Ishikawa (cell line): ENCODE measurements at regions not wholly inside any gene's neighbourhood (a gene's known extent, or its start where the extent isn't known, plus 50 kb on each side); places are given as distances from the start of the nearest gene placed in this dataset.

Experiments
- EGR1 ChIP-seq: IDR thresholded peaks from 2 replicates; pipeline ENCODE4 v1.6.1; 2012
- EP300 ChIP-seq: IDR thresholded peaks from 2 replicates; pipeline ENCODE4 v1.6.1; 2012; ENCODE audit warnings: borderline replicate concordance
- RAD21 ChIP-seq: IDR thresholded peaks from 2 replicates; pipeline ENCODE4 v1.6.1; 2012; ENCODE audit warnings: low read depth
- TF ChIP-seq, protein P1 (sequence below): IDR thresholded peaks from 2 replicates; pipeline ENCODE4 v1.6.1; 2012; ENCODE audit warnings: low read depth, mild to moderate bottlenecking

DNA sequence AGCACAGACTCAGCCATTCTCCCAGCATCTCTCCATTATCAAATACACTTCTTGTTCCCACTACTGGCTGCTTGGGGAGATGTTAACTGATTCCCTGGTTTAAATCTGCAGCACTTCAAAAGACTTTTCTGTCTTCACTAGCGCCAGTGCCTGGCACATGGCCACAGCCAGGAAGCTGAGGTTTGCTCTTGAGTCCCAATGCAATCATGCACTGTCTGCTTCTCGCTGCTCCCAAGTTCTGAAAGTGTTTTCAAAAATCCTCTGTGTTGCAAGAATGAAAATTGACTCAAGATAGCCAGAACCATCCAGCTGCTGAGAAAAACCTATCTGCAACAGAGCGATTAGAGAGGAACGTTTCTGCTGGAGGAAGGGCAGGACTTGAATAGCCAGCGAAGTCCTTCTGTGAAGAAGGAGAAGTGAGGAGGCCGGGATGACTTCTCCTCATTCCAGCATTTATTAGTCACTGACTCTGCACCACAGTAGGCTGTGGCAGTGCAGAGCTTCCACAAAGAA lies 358.4 kb upstream of the NR2F2 start:
- no peak for TF ChIP-seq EP300
- TF ChIP-seq RAD21: no peak
- no peak for TF ChIP-seq EGR1
- TF ChIP-seq, protein P1, sequence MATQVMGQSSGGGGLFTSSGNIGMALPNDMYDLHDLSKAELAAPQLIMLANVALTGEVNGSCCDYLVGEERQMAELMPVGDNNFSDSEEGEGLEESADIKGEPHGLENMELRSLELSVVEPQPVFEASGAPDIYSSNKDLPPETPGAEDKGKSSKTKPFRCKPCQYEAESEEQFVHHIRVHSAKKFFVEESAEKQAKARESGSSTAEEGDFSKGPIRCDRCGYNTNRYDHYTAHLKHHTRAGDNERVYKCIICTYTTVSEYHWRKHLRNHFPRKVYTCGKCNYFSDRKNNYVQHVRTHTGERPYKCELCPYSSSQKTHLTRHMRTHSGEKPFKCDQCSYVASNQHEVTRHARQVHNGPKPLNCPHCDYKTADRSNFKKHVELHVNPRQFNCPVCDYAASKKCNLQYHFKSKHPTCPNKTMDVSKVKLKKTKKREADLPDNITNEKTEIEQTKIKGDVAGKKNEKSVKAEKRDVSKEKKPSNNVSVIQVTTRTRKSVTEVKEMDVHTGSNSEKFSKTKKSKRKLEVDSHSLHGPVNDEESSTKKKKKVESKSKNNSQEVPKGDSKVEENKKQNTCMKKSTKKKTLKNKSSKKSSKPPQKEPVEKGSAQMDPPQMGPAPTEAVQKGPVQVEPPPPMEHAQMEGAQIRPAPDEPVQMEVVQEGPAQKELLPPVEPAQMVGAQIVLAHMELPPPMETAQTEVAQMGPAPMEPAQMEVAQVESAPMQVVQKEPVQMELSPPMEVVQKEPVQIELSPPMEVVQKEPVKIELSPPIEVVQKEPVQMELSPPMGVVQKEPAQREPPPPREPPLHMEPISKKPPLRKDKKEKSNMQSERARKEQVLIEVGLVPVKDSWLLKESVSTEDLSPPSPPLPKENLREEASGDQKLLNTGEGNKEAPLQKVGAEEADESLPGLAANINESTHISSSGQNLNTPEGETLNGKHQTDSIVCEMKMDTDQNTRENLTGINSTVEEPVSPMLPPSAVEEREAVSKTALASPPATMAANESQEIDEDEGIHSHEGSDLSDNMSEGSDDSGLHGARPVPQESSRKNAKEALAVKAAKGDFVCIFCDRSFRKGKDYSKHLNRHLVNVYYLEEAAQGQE: no peak
